ENCODE measurements at regions not wholly inside any gene's neighbourhood (a gene's known extent, or its start where the extent isn't known, plus 50 kb on each side); places are given as distances from the start of the nearest gene placed in this dataset.

- no peak for TF ChIP-seq POLR2A (IDR thresholded peaks at IDR 0.05; ENCODE audit: low read depth, low read length)
- TF ChIP-seq POLR2AphosphoS5 (IDR thresholded peaks at IDR 0.05; ENCODE audit: low read depth, low read length) = no peak
These were observed 213.4 kb downstream of the HNMT start for GRCh38 chr2:138177693-138178092.

Data from GM12892 (cell line).